ENCODE measurements at regions not wholly inside any gene's neighbourhood (a gene's known extent, or its start where the extent isn't known, plus 50 kb on each side); places are given as distances from the start of the nearest gene placed in this dataset.
A peak's percentile ranks its signal among the peaks of the same experiment; 100 is the strongest.

DNA sequence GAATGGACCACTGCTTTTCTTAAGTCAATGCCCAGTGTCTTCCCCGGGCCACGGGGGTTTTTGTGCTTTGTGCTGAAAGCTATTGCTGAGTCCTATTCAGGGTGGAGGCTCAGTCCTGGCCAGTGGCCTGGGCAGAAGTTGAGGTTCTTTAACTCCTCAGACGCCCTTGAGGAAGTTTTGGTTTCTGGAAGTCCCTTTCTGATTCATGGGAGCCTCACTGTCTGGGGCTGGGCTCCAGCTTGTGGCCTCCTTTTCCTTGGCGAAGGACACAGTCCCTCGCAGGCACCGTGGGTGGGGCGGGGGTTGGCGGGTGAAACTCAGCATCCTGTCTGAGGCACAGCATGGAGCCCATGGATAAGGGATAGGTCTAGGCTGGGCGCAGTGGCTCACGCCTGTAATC, 465.2 kb upstream of the HS6ST1 start:
- no peak for DNase-seq (ENCODE audit: low read depth)
- TF ChIP-seq, protein P1, sequence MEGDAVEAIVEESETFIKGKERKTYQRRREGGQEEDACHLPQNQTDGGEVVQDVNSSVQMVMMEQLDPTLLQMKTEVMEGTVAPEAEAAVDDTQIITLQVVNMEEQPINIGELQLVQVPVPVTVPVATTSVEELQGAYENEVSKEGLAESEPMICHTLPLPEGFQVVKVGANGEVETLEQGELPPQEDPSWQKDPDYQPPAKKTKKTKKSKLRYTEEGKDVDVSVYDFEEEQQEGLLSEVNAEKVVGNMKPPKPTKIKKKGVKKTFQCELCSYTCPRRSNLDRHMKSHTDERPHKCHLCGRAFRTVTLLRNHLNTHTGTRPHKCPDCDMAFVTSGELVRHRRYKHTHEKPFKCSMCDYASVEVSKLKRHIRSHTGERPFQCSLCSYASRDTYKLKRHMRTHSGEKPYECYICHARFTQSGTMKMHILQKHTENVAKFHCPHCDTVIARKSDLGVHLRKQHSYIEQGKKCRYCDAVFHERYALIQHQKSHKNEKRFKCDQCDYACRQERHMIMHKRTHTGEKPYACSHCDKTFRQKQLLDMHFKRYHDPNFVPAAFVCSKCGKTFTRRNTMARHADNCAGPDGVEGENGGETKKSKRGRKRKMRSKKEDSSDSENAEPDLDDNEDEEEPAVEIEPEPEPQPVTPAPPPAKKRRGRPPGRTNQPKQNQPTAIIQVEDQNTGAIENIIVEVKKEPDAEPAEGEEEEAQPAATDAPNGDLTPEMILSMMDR (IDR thresholded peaks at IDR 0.05; ENCODE audit: low read length, missing control alignments): no peak
- no peak overlapping the region for H3K4me3 ChIP-seq (replicated peaks; ENCODE audit: low read depth, low read length)

DNA sequence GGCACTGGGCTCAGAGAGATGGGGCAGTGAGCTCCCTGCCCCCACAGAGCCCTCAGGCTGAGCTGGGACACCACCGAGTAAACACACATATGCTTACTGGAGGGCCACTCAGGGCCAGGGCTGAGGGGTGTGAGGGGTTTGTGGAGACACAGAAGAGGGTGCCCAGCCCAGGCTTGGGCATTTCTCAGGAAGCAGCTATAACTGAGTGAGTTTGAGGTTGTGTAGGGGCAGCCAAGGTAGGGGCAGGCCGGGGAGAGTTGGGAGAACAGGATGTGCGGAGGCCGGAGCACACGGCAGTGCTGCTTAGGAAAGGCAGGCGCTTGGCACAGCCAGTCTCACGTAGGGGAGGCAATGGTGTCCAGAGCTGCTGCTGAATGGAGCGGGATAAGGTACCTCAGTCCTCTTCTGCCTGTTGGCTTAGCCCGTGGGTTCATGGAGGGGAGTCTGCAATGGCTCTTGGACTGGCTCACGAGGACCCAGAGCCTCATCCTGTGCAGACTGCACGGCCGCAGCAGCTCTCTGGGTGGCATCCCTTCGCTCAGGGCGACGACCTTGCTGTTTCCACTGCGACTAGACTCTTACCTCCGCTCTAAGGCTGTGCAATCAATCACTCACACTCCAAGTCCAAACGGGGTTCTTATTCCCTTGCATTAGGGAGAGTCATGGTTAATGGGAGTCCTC, 466.1 kb upstream of the HS6ST1 start:
- no peak overlapping the region for H3K4me3 ChIP-seq (replicated peaks; ENCODE audit: low read depth, low read length)
- DNase-seq (ENCODE audit: low read depth): no peak
- TF ChIP-seq, protein P1 (IDR thresholded peaks at IDR 0.05; ENCODE audit: low read length, missing control alignments): no peak

DNA sequence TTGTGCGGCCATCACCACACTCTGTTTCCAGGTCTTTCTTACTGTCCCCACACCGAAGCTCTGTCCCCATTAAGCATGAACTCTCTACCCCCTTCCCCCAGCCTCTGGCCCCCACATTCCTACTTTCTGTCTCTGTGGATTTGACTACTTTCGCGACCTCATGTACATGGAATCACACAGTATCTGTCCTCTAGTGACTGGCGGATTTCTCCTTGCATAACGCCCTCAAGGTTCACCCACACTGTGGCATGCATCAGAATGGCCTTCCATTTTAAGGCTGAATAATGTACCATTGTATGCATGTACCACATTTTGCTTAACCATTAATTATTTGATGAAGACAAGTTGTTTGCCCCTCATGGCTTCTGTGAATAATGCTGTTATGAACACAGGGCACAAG, 467.6 kb upstream of the HS6ST1 start:
- DNase-seq (ENCODE audit: low read depth): no peak
- TF ChIP-seq, protein P1 (IDR thresholded peaks at IDR 0.05; ENCODE audit: low read length, missing control alignments): no peak
- no peak overlapping the region for H3K4me3 ChIP-seq (replicated peaks; ENCODE audit: low read depth, low read length)

DNA sequence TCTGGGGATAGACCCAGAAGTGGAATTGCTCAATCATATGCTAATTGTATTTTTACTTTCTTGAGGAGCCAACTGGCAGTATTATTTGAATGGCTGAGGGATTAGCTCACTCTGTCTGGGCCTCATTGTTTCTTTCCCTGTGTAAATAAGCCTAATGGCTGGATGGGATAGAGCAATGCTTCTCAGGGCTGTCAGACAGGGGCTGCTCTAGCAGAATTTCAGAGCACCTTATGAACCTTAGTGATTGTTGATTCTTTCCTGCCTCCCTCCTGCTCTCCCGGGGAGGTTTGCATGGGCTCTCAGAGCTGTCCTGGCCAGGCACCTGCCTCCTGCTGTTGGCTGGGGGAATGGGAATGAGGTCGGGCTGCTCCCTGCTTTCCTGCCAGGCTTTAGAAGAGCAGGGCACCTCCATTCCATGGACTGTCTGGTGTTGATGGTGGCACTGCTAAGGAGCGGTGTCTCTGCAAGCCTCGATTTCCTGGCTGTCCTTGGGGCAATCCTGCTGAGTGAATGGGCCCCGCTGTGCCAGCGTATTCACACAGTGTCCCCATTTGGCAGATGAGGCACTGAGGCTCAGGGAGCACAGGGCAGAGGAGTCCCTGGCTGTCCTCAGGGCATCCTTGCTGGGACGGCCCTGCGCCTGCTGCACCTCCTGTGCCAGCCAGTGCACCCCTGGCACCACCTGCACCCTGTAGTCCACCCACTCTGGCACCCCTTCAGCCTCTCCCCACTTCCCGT, 468.2 kb upstream of the HS6ST1 start:
- no peak overlapping the region for H3K4me3 ChIP-seq (replicated peaks; ENCODE audit: low read depth, low read length)
- TF ChIP-seq, protein P1 (IDR thresholded peaks at IDR 0.05; ENCODE audit: low read length, missing control alignments): no peak
- DNase-seq (ENCODE audit: low read depth): peak; percentile 29

DNA sequence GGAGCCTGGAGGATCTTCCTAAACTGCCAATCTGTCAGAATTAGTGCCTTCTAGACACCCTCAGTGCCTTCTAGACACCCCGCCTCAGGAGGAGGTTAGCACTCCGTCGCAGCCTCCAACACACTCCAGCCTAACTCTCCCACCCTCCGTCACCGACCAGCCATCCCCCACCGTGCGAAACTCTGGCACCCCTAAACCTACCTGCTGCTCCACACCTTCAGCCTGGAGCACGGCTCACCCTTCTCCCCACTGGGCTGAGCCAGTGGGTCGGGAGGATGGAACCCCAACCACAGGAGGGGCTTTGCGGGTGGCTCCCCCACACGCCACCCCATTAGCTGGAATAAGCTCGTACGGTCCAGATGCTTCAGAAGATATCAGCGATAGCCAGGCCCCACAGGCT, 468.9 kb upstream of the HS6ST1 start:
- TF ChIP-seq, protein P1 (IDR thresholded peaks at IDR 0.05; ENCODE audit: low read length, missing control alignments): no peak
- H3K4me3 ChIP-seq (replicated peaks; ENCODE audit: low read depth, low read length): no peak overlapping the region
- DNase-seq (ENCODE audit: low read depth): no peak

DNA sequence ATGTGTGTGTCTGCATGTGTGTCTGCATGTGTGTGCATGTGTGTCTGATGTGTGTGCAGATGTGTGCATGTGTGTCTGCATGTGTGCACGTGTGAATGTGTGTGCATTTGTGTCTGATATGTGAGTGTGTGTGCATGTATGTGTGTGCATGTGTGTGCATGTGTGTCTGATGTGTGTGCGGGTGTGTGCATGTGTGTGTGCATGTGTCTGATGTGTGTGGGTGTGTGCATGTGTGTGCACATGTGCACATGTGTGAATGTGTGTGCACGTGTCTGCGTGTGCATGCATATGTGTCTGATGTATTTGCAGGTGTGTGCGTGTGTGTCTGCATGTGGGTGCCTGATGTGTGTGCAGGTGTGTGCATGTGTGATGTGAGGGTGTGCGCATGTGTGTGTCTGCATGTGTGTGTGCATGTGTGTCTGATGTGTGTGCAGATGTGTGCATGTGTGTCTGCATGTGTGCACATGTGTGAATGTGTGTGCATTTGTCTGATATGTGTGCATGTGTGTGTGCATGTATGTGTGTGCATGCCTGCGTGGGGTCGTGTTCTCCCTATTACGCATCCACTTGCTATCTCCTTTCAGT, 470.1 kb upstream of the HS6ST1 start:
- no peak for DNase-seq (ENCODE audit: low read depth)
- no peak overlapping the region for H3K4me3 ChIP-seq (replicated peaks; ENCODE audit: low read depth, low read length)
- TF ChIP-seq, protein P1 (IDR thresholded peaks at IDR 0.05; ENCODE audit: low read length, missing control alignments): no peak
